ENCODE measurements at regions not wholly inside any gene's neighbourhood (a gene's known extent, or its start where the extent isn't known, plus 50 kb on each side); places are given as distances from the start of the nearest gene placed in this dataset.

DNA sequence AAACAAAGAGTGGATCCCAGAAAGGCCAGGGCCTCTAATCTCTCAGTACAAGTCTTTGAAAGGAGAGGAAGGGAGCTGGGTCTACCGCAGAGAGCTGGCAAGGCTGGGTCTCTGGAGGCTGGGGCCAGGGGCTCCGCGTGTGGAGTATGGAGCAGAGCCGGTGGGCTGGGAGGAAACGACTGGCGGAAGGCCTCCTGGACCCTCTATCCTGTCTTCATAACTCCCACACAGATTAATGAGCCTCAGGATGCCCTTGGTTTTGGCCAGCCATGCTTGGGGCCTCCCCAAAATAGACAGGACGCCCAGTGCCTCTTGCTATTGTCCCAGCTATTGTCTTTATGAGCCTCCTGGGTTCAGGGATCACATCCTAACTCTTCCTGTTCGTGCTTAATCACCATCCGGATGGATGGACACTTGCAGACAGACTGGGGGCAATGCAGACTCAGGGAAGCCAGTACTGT lies 306.4 kb downstream of the DHX35 start:
- DNase-seq (ENCODE audit: low spot score), result no peak

GRCh38 chr20:39266989-39267388 lies 304.8 kb downstream of the DHX35 start:
- DNase-seq (ENCODE audit: low spot score), result no peak

DNA sequence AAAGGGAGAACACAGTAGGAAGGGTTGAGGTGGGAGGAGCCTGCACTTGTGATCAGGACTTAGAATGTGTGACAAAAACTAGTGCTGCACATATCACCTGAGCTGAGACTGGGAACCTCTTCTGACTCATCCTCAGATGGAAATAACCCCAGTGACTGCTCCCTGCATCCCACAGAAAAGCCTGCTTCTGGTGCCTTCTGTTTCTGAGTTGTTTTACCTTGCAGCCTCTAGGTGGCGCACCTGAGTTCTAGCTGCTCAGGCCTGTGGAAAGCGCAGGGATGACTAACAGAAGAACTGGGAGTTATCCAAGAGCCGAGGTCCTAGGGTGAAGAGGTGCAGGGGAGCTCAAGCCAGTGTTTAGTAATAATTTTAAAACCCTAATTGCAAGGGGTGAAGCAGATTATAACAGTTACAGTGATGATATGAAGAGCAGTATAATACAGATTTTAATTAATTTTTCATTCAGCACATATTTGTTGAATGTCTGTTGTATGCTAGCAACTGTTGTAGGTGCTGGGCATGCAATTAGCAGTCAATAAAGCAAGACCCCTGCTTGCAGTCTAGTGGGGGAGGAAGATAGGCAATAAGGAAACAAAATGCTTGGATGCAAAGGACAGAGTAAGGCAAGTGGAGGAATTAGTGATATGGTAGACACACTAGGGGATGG lies 302.5 kb downstream of the DHX35 start:
- DNase-seq (ENCODE audit: low spot score), result peak; percentile 53

GRCh38 chr20:39263076-39263475 lies 300.9 kb downstream of the DHX35 start:
- DNase-seq (ENCODE audit: low spot score), result no peak

- DNase-seq (ENCODE audit: low spot score), result no peak
Measured at GRCh38 chr20:39259808-39260207, 297.7 kb downstream of the DHX35 start.

- no peak for DNase-seq (ENCODE audit: low spot score)
Measured at GRCh38 chr20:39259010-39259803, 297.1 kb downstream of the DHX35 start.

- DNase-seq (ENCODE audit: low spot score), result no peak
Measured at GRCh38 chr20:39258253-39258652, 296.1 kb downstream of the DHX35 start.

- no peak for DNase-seq (ENCODE audit: low spot score)
Measured at GRCh38 chr20:39253051-39253755, 291.1 kb downstream of the DHX35 start.

- no peak for DNase-seq (ENCODE audit: low spot score)
Measured at GRCh38 chr20:39252035-39252434, 289.9 kb downstream of the DHX35 start.

DNA sequence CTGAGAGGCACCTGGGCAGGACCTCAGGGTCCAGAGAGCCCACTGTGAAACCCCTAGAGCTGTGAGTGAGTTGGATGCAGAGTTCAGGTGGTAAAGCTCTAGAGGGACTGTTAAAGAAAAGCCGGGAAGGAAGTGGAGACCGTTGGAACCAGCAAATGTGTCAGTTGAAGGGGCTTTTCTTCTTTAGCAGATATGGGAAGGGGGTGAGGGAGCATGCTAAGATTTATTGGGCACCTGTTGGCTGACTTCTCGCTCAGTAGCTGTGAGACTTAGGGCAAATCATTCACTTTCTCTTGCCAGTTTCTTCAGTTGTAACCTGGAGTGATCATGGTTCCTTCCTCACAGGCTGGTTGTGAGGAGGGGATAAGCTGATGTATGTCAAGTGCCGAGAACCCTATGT lies 287.7 kb downstream of the DHX35 start:
- DNase-seq (ENCODE audit: low spot score), result no peak

GRCh38 chr20:39248862-39249485 lies 286.8 kb downstream of the DHX35 start:
- no peak for DNase-seq (ENCODE audit: low spot score)

- DNase-seq (ENCODE audit: low spot score), result no peak
Measured at GRCh38 chr20:39248171-39248861, 286.2 kb downstream of the DHX35 start.

DNA sequence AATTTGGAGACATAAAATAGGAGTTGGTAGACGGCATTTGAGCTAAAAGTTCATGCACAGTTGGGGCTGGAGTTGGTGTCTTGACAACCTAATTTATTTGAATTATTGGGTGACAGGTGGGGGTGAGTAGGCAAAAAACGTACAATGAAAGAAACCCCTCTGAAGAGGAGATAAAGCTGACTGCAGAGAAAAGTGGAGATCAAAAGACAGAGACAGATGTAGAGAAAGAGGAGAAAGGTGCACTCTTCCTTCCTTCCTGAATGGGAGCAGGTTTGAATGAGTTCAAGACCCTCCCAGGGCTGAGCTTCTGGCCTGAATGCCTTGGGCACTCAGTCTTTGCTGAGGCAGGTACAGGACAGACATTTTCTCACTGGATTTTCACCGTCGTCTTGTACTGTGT lies 284.3 kb downstream of the DHX35 start:
- no peak for DNase-seq (ENCODE audit: low spot score)

DNA sequence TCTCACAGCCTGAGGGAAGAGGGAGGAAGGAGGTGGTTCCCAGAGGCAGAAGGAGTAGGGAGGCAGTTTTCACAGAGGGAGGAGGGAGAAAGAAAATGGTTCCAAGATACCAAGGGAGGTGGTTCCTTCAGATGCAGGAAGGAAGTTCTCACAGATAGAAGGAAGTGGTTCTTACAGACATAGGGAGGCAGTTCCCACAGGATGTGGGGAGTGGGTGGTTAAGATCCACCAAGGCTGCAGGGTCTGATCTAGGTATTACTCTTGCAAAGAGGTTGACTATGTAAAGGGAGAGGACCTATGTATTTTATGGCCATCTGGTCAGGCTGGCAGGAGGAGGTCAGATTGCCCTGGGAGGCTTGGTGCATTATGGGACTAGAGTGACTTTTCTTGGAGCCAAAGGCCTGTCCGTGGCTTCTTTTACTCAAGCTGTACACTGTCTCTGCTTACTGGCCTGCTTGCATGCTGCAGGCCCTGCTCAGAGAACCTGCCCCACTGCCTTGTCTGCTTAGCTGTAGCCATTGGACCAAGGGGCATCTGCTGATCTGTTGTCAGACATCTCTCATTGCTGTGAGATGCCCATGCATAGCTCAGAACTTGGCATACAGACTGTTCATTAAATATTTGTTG lies 283.7 kb downstream of the DHX35 start:
- DNase-seq (ENCODE audit: low spot score), result no peak

DNA sequence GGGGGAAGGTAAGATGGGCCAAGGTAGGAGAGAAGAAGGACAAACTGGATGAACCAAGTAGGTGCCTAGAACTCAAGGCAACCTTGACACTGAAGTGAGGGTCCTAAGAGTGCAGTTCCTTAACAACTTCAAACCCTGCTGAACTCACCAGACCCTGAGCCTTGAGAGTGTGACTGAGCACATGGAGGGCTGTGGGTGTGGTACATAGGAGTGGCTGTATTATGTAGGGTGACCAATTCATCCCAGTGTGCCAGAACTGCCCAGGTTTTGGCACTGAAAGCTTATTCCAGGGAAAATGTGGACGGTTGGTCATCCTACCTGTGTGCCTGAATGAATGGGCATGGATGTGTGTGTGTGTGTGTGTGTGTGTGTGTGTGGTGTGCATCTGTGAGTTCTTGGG lies 281.8 kb downstream of the DHX35 start:
- DNase-seq (ENCODE audit: low spot score), result no peak

DNA sequence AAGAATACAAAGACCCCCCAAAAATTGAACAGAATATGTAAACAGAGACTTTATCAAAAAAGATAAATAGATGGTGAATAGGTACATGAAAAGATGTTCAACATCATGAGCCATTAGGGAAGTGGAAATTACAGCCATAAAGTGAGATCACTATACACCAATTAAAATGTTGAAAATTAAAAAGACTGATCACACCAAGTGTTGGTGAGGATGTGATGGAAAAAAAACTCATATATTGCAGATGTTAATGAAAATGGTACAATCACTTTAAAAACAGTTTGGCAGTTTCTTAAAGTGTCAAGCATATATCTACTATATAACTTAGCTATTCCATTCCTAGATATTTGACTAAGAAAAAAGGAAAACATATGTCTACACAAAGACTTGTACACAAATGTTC lies 280.5 kb downstream of the DHX35 start:
- no peak for DNase-seq (ENCODE audit: low spot score)

GRCh38 chr20:39234520-39235095 lies 272.5 kb downstream of the DHX35 start:
- no peak for DNase-seq (ENCODE audit: low spot score)

DNA sequence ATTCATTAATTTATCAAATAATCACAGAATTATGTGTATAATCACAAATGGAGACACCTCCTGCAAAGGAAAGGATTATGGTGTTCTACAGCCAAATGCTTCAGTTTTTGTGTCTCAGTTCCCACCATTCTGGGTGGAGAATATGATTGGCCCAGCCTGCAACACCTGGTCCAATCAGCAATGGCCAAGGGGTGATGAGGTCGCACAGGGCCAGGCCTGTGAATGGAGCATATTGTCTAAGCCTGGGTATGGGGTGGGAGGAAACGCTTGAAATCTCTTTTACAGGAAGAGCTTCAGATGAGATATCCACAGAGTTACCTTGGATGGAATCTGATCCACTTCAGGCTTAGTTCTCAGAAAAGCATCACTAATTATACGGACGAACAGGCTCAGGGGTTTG lies 271.6 kb downstream of the DHX35 start:
- no peak for DNase-seq (ENCODE audit: low spot score)

DNA sequence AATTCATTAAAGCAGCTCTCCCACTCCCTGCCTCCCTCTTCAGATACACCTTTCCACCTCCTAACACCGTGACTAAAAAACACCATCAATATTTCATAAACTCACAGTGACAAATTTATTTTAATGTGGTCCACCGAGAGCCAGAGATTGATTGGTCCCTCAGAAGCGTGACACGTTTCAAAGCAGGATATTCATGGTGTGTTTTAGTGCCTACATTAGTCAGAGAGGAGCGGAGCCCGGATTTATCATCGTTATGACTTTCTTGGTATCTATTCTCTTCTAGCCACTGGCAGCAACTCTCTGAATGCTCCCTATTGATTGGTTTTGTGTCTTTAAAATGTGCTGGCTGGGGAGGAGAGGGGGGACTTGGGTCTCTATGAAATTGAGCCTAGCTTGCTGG lies 265.3 kb downstream of the DHX35 start:
- no peak for DNase-seq (ENCODE audit: low spot score)

- DNase-seq (ENCODE audit: low spot score), result no peak
Measured at GRCh38 chr20:39225978-39226377, 263.8 kb downstream of the DHX35 start.

DNA sequence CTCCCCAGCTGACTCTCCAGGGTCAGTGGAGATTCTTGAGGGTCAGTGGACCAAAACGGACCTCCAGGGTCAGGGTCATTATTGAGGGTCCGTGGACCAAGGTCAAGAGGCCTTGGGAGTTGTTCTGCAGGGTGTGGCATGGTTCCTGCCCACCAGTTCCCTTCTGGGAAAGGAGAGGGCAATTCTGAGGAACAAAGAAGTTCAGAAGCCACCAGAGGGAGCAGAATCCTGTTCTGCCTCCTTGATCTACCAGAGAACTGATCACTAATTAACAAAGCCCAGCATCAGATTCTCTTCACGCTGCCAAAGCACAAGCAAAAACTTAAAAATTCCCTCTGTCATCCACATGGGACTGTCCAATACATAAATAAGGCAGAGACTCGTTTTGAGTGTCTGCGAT lies 263.4 kb downstream of the DHX35 start:
- DNase-seq (ENCODE audit: low spot score), result no peak
